GM18508 (cell line): ENCODE measurements at regions not wholly inside any gene's neighbourhood (a gene's known extent, or its start where the extent isn't known, plus 50 kb on each side); places are given as distances from the start of the nearest gene placed in this dataset.
"Not testable (repeated sequence)": the region's sequence is repeated elsewhere in the genome, so short reads cannot be mapped to it uniquely, and the experiment has no call there.

Source experiments
- ATAC-seq: cut with Tn5 transposase; IDR thresholded peaks from one replicate; pipeline ENCODE4 v1.9.1; 2021; ENCODE audit warnings: moderate number of reproducible peaks; ENCODE audit not compliant: insufficient read depth, unreplicated experiment

DNA sequence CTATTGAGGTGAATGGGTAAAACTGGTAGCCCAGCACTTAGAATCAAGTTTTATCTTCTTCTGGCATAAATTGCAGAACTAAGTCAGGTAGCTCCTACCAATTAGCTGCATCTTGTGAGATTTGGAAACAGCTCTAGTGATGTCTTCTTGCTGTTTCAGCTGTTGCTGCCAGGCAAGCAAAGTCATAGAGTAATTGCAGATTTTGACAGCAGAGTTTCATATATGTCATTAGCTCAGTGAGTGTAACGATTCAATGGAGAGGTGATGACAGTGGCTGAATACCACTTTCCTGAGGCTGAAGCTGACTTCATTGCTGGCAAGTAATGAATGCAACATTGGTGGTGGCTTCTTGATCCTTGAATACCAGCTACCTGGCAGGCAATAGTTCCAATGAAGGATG, 1109.7 kb upstream of the CDH18 start:
- no peak for ATAC-seq

DNA sequence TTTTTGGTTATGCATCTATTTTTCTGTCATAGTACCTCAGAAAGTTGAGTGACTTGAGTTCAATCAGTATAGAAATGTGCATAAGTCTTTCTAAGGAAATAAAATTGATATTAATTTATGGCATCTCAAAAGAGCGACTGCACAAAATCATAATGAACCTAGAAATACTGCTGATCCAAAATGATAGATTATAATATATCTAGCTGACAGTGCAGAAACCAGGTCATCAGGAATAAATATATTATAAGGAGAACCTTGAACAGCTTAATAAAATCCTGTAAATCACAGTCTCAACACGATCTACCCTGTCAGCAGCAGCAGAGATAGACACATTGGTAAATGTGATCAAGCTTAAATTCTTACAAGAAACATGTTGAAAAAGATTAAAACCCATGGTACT, 1106.6 kb upstream of the CDH18 start:
- no peak for ATAC-seq

DNA sequence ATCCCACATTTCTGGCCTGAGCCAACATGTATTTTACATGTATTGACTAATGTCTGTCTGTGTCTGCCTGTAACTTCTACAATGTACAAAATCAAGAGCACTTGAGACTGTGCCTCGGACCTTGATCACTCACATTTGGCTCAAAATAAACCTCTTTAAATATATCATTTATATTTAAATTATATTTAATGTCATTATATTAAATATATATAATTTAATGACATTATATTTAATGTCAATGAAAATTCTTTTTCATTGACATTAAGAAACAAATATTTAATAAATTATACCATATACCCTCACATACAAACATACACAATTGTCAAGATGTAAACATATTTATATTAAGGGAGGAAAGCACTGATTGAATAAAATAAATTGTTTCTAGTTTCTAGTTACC, 1099.8 kb upstream of the CDH18 start:
- no peak for ATAC-seq

DNA sequence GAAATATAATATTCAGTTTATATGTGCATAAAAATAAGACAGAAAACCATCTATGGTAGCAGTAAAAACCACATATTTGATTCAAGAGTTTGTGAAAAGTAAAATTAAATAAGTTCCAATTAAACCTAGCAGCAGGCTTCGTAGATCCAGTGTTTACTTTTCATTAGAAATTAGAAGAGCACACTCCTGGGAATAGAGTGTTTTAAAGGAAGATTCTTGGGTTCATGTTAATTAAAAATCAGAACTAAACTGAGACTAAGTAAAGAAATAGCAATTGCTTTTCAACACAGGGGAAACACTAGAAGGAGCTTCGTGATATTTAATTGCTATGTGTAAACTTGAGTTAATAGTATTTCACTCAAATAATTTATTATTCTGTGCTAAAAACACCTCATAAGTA, 1097.8 kb upstream of the CDH18 start:
- ATAC-seq: no peak

DNA sequence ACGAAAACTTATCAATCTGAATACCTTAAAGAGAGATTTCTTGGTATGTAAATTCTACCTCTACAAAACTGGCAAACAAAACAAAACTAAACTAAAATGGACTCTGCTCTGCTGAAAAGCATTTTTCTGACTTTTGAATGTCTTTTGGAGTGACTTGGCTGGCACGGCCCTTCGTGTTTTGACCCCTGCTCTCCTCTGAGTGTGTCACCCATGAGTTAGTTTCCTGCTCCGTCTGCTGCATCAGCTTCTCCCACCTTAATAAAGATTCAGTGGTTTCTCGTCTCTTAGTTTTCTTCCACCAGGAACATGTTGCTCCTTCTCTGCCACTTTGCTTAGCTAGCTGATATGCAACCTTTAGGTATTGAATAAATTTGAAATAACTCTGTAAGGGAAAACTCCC, 1084.0 kb upstream of the CDH18 start:
- no peak for ATAC-seq

DNA sequence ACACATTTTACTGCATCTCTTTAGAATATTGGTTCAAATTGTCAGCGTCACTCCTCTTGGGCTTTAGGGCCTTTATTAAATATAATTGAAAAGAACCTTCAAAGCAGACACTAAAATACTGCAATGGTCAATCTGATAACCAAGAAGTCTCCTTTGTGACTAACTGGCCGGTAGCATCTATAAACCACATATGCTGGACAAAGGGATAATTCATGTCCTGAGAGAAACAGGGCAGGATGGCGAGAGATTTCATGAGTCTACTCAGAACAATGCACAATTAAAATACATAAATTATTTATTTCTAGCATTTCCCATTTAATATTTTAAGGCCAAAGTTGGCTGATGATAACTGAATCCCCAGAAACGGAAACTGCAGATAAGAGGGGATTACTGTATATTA, 1083.4 kb upstream of the CDH18 start:
- no peak for ATAC-seq

DNA sequence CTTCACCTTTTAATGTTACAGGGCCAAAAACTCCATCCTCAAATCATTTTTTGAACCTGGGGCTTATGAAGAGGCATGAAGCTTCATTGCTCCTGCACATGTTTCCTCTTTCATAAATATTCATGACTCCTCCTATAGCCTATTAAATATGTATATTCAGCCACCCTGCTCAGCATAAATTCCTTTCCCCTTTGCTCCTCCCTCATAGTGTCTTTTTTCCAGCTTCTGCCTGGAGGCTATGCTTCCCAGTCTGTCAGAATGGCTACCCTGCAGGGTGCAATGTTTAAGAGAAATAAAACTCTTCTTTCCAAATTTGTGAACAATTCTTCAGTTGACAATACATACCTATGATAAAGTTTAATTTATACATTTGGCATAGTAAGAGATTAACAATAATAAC, 1082.9 kb upstream of the CDH18 start:
- no peak for ATAC-seq

DNA sequence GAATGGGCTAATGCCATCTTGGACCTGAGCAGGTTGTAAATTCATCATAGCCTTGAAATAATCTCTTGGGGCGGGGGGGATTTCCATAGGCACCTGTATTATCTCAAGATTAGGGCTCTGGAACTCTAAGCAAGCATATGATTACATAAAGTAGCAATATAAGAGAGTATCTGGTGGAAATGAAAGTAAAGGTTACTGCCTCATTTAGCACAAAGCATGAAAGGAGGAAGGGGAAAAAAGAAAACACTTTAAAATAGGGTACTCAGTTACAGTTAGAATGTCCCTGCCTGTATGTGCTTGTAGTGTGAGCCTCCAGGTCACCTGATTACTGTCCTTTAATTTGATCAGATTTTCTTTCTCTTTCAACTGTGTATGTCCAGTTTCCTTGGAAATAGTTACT, 1079.7 kb upstream of the CDH18 start:
- ATAC-seq: no peak

DNA sequence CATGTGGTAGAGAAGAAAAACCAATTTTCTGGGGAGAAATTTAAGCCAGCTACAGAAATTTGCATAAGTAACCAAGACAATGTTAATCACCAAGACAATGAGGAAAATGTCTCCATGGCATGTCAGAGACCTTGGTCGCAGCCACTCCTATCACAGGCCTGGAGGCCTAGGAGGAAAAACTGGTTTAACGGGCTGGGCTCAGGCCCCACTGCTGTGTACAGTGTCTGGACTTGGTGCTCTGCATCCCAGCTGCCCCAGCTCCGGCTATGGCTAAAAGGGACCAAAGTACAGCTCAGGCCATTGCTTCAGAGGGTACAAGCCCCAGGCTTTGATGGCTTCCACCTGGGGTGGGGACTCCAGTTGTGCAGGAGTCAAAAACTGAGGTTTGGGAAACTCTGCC, 1075.1 kb upstream of the CDH18 start:
- ATAC-seq: no peak

DNA sequence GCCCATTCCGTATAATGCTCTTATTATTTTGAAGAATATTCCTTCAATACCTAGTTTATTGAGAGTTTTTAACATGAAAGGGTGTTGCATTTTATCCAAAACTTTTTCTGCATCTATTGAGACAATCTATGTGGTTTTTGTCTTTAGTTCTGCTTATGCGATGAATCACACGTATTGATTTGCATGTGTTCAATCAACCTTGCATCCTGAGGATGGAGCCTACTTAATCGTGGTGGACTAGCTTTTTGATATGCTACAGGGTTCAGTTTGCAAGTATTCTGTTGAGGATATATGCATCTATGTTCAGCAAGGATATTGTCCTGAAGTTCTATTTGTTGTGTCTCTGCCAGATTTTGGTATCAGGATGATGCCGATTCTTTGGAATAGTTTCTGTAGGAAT, 1070.3 kb upstream of the CDH18 start:
- peak; percentile 93 for ATAC-seq

DNA sequence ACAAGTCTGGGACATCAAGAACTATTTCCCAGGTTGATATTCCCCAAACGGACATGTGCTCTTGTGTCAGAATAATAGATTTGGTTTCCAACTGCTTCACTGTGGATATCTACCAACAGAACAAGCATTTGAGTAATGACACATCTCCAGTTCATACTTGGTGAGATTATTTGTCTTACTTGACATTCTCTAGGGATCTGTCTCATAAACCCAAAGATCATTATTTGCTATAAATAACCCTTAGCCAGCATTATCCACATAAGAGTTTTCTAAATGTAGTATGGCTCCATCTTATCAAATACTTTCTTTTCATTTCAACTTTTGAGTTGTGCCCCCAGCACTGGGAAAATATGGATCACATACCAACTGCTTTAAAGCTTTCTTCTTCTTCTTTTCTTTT, 1063.9 kb upstream of the CDH18 start:
- no peak for ATAC-seq

- no peak for ATAC-seq
These were observed 1061.9 kb upstream of the CDH18 start for GRCh38 chr5:21049901-21050300.

- ATAC-seq: no peak
These were observed 1043.0 kb upstream of the CDH18 start for GRCh38 chr5:21030981-21031380.

DNA sequence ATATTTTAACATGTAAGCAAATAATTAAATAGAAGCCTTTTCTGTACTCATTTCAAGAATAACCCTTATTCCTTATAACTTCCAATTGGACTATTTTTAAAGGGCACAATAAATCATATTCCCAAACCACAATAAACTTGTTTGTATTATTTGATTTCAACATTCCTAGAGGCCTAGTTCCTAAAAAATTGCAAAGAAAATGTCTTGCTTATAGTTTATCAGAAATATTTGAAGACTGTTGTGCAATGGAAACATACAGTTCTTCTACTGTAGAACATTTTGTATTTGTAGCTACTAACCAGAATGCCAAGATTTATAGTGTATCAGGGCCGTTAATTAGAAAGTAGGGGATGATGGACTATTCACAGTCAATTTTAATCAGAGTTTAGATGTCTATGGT, 1037.0 kb upstream of the CDH18 start:
- no peak for ATAC-seq

- no peak for ATAC-seq
These were observed 1025.2 kb upstream of the CDH18 start for GRCh38 chr5:21013237-21013636.

GRCh38 chr5:21007781-21008180, 1019.8 kb upstream of the CDH18 start:
- ATAC-seq: no peak

GRCh38 chr5:20988933-20989332, 1000.9 kb upstream of the CDH18 start:
- ATAC-seq: not testable (repeated sequence)

- no peak for ATAC-seq
These were observed 997.8 kb upstream of the CDH18 start for GRCh38 chr5:20985754-20986153.

DNA sequence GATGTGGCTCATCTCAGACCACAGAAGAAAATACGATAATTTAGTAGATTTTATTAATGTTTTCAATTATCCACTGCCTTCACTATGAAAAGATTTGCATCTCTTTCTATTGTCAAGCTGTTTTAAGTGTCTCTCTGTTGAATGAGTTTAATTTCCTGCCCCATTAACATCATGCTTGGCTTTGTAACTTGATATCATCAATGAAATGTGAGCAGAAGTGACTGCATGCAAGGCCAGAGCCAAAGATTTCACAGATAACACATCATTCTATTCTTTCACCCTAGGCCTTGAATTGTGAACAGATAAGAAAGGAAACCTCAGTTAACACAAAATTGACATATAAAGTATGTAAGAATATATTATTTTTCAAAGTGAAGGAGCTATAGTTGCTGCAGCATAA, 986.4 kb upstream of the CDH18 start:
- no peak for ATAC-seq

DNA sequence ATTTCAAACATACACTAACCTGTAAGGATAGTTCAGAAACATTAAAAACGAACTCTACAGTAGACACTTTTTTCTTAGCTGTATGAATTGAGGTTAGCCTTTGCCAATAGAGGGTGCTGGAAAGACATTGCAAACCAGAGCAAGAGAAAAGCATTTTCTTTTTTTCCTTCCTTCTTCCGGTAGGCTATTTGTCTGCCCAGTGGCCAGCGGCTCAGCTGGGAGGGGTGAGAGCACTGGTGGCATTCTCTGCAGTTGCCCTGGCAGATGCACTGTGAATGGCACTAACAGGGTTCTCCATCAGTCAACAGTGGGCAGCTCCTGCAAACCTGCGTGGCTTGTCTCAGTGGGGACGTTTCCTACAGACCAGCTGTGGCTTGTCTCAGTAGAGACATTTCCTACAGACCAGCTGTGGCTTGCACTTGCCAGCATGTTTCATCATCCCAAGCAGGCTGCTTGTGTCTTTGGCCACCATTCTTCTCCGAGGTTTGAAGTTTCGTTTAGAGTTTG, 984.5 kb upstream of the CDH18 start:
- no peak for ATAC-seq

DNA sequence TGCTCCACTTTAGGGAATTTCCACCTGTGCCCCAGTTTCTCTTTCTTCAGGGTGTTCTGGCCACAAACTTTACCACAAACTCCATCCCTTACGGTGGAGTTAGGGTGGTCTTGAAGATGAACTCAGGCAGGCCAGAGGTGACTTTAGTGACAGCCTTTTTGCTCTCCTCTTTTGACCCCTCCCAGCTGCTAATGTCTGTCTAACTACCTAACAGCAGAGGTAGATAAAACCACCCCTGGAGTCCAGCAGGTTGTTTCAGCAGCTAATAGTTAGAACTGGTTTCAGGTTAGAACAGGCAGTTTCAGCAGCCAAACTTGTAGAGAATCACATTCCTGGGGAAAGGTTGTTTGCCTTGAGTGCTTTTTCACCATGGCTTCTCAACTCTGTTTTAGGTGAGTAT, 971.3 kb upstream of the CDH18 start:
- ATAC-seq: no peak

DNA sequence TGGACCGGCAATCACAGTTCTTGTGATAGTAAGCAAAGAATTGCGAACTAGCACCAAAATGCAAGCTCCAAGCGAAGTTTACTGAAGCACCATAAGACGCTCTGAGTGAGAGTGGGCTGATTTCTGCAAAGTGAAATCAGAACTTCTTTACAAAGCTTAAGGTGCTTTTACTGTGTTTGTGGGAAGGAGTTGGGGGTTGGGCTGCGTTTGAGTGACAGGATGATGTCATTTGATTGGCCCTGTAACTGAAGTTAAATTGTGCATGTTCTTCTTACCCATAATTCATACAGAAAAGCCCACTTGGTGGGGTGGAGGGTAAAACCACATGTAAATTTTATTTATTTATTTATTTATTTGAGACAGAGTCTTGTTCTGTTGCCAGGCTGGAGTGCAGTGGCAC, 970.6 kb upstream of the CDH18 start:
- ATAC-seq: no peak

GRCh38 chr5:20956134-20956533, 968.1 kb upstream of the CDH18 start:
- ATAC-seq: no peak
